Mesenchymal stem cell (in vitro differentiated cells and primary cell): ENCODE measurements at regions not wholly inside any gene's neighbourhood (a gene's known extent, or its start where the extent isn't known, plus 50 kb on each side); places are given as distances from the start of the nearest gene placed in this dataset.

Experiments used
- DNase-seq: peaks from one replicate; pipeline ENCODE4 v3.0.0-alpha.2; 2013
- H2AFZ ChIP-seq: one replicate; pipeline ENCODE4 v1.6.1; 2013; ENCODE audit warnings: low read depth, mild to moderate bottlenecking, control low read depth, inconsistent platforms, low read length, moderate library complexity
- H2AK5ac ChIP-seq: 2 replicates; pipeline ENCODE4 v1.6.1; 2013; ENCODE audit warnings: low read length, moderate library complexity, mild to moderate bottlenecking, inconsistent platforms; ENCODE audit not compliant: severe bottlenecking
- H2BK120ac ChIP-seq: one replicate; pipeline ENCODE4 v1.6.1; 2013; ENCODE audit warnings: low read depth, mild to moderate bottlenecking, inconsistent platforms, low read length, moderate library complexity
- H2BK12ac ChIP-seq, 2 experiments: one replicate each; pipeline ENCODE4 v1.6.1; 2013; ENCODE audit warnings: inconsistent platforms in 2 of 2, low read length in 2 of 2, mild to moderate bottlenecking in 2 of 2, moderate library complexity in 2 of 2, control low read depth in 1 of 2
- H2BK15ac ChIP-seq: one replicate; pipeline ENCODE4 v1.6.1; 2013; ENCODE audit warnings: mild to moderate bottlenecking, low read depth, inconsistent platforms; ENCODE audit not compliant: poor library complexity, severe bottlenecking
- H2BK5ac ChIP-seq: 2 replicates; pipeline ENCODE4 v1.6.1; 2013; ENCODE audit warnings: low read depth, mild to moderate bottlenecking, low read length, control low read depth, inconsistent platforms; ENCODE audit not compliant: poor library complexity, severe bottlenecking
- H3K14ac ChIP-seq, 2 experiments: one replicate each; pipeline ENCODE4 v1.6.1; 2013; ENCODE audit warnings: inconsistent platforms in 2 of 2, low read length in 2 of 2, control low read depth in 1 of 2, mild to moderate bottlenecking in 1 of 2, moderate library complexity in 1 of 2
- H3K18ac ChIP-seq, 2 experiments: one replicate each; pipeline ENCODE4 v1.6.1; 2013; ENCODE audit warnings: inconsistent platforms in 2 of 2, low read length in 2 of 2, control low read depth in 1 of 2, low read depth in 1 of 2, mild to moderate bottlenecking in 1 of 2
- H3K23ac ChIP-seq, 2 experiments: one replicate each; pipeline ENCODE4 v1.6.1; 2013; ENCODE audit warnings: inconsistent platforms in 2 of 2, low read length in 2 of 2, mild to moderate bottlenecking in 2 of 2, moderate library complexity in 2 of 2, control low read depth in 1 of 2
- H3K27ac ChIP-seq: 2 replicates; pipeline ENCODE4 v1.5.1; 2013; ENCODE audit warnings: mild to moderate bottlenecking, moderate library complexity, low read length, control low read depth, inconsistent platforms; ENCODE audit not compliant: poor library complexity, severe bottlenecking
- H3K27me3 ChIP-seq, 2 experiments: 2 replicates each; pipeline versions ENCODE4 v1.6.1 to v1.7.0; 2013; ENCODE audit warnings: low read length in 2 of 2, mild to moderate bottlenecking in 2 of 2, moderate library complexity in 2 of 2, control low read depth in 1 of 2, inconsistent platforms in 1 of 2; ENCODE audit not compliant: control insufficient read depth in 1 of 2, insufficient read depth in 1 of 2
- H3K36me3 ChIP-seq, 2 experiments: 2 replicates each; pipeline versions ENCODE4 v1.6.1 to v1.7.0; 2013; ENCODE audit warnings: low read length in 2 of 2, control low read depth in 1 of 2, inconsistent platforms in 1 of 2, low read depth in 1 of 2, mild to moderate bottlenecking in 1 of 2; ENCODE audit not compliant: insufficient read depth in 2 of 2, control insufficient read depth in 1 of 2
- H3K4ac ChIP-seq, 2 experiments: one replicate each; pipeline ENCODE4 v1.6.1; 2013; ENCODE audit warnings: inconsistent platforms in 2 of 2, low read length in 2 of 2, mild to moderate bottlenecking in 2 of 2, moderate library complexity in 2 of 2, control low read depth in 1 of 2, low read depth in 1 of 2
- H3K4me1 ChIP-seq: 2 replicates; pipeline ENCODE4 v1.6.1; 2013; ENCODE audit warnings: low read depth, low read length, control low read depth; ENCODE audit not compliant: control insufficient read depth, insufficient read depth
- H3K4me2 ChIP-seq: 2 replicates; pipeline ENCODE4 v1.6.1; 2013; ENCODE audit warnings: low read length, mild to moderate bottlenecking, inconsistent platforms; ENCODE audit not compliant: poor library complexity, severe bottlenecking
- H3K4me3 ChIP-seq, 2 experiments: 2 replicates each; pipeline versions ENCODE4 v1.5.1 to v1.7.0; 2013; ENCODE audit warnings: low read length in 2 of 2, mild to moderate bottlenecking in 2 of 2, control low read depth in 1 of 2, low read depth in 1 of 2; ENCODE audit not compliant: insufficient read depth in 1 of 2
- H3K79me1 ChIP-seq: replicated peaks from 2 replicates; pipeline ENCODE4 v1.6.1; 2013; ENCODE audit warnings: mild to moderate bottlenecking, control low read depth, low read length, inconsistent platforms; ENCODE audit not compliant: poor library complexity, severe bottlenecking
- H3K9ac ChIP-seq: 2 replicates; pipeline ENCODE4 v1.7.0; 2013; ENCODE audit warnings: mild to moderate bottlenecking, low read length, moderate library complexity
- H3K9me3 ChIP-seq: 2 replicates; pipeline ENCODE4 v1.7.0; 2013; ENCODE audit warnings: mild to moderate bottlenecking, low read length; ENCODE audit not compliant: control insufficient read depth
- H4K8ac ChIP-seq: one replicate; pipeline ENCODE4 v1.6.1; 2013; ENCODE audit warnings: inconsistent platforms, mild to moderate bottlenecking, low read length, moderate library complexity
- H4K91ac ChIP-seq: one replicate; pipeline ENCODE4 v1.6.1; 2013; ENCODE audit warnings: mild to moderate bottlenecking, low read length, inconsistent platforms
- WGBS: methylation state at CpG from one replicate; pipeline ENCODE4 v1.1.7; 2013; ENCODE audit warnings: mixed read lengths; 5-methylcytosine and 5-hydroxymethylcytosine counted together

GRCh38 chr4:159607809-159608208 is 504.9 kb downstream of the RAPGEF2 start:
- WGBS: 81% methylated on average over 1 of the region's 1 CpG
- no peak overlapping the region for H3K27ac ChIP-seq
- H3K14ac ChIP-seq: no peak overlapping the region
- no peaks in the 10 kb centered on the region for H3K36me3 ChIP-seq
- H2BK15ac ChIP-seq: no peak overlapping the region
- H4K91ac ChIP-seq: no peak overlapping the region
- H3K4me1 ChIP-seq: no peaks in the 10 kb centered on the region
- H2AK5ac ChIP-seq: no peak overlapping the region
- no peak overlapping the region for H3K4me3 ChIP-seq
- no peak for DNase-seq
- no peak overlapping the region for H3K4ac ChIP-seq
- no peak overlapping the region for H3K23ac ChIP-seq
- H3K9me3 ChIP-seq: no peaks in the 10 kb centered on the region
- H3K4me2 ChIP-seq: no peak overlapping the region
- H4K8ac ChIP-seq: no peak overlapping the region
- no peak overlapping the region for H3K18ac ChIP-seq
- no peaks in the 10 kb centered on the region for H3K79me1 ChIP-seq
- H2BK120ac ChIP-seq: no peak overlapping the region
- no peak overlapping the region for H3K9ac ChIP-seq
- H2BK5ac ChIP-seq: no peak overlapping the region
- H2BK12ac ChIP-seq: no peak overlapping the region
- H3K27me3 ChIP-seq: no peaks in the 10 kb centered on the region
- H2AFZ ChIP-seq: no peak overlapping the region

- no peak overlapping the region for H3K27ac ChIP-seq
- no peak overlapping the region for H2AK5ac ChIP-seq
- H3K27me3 ChIP-seq: no peaks in the 10 kb centered on the region
Observed at GRCh38 chr4:159608436-159608835, 505.6 kb downstream of the RAPGEF2 start.

GRCh38 chr4:159632031-159632430 is 529.2 kb downstream of the RAPGEF2 start:
- no peak overlapping the region for H2BK120ac ChIP-seq
- H3K4ac ChIP-seq: no peak overlapping the region
- H4K8ac ChIP-seq: no peak overlapping the region
- no peak for DNase-seq
- no peaks in the 10 kb centered on the region for H3K4me1 ChIP-seq
- no peak overlapping the region for H2AK5ac ChIP-seq
- no peak overlapping the region for H2AFZ ChIP-seq
- no peak overlapping the region for H3K4me3 ChIP-seq
- H3K36me3 ChIP-seq: no peaks in the 10 kb centered on the region
- H3K27me3 ChIP-seq: no peaks in the 10 kb centered on the region
- no peak overlapping the region for H3K14ac ChIP-seq
- no peaks in the 10 kb centered on the region for H3K9me3 ChIP-seq
- no peak overlapping the region for H3K27ac ChIP-seq
- H2BK15ac ChIP-seq: no peak overlapping the region
- H2BK5ac ChIP-seq: no peak overlapping the region
- no peak overlapping the region for H3K23ac ChIP-seq
- no peak overlapping the region for H3K18ac ChIP-seq
- no peak overlapping the region for H3K9ac ChIP-seq
- no peak overlapping the region for H4K91ac ChIP-seq
- no peaks in the 10 kb centered on the region for H3K79me1 ChIP-seq
- H3K4me2 ChIP-seq: no peak overlapping the region
- no peak overlapping the region for H2BK12ac ChIP-seq
- 74% methylated on average over 1 of the region's 1 CpG for WGBS

More at GRCh38 chr4:159608436-159608835, 505.6 kb downstream of the RAPGEF2 start:
- H3K23ac ChIP-seq: no peak overlapping the region
- no peak overlapping the region for H3K9ac ChIP-seq
- H4K8ac ChIP-seq: no peak overlapping the region
- H2BK120ac ChIP-seq: no peak overlapping the region
- DNase-seq: no peak
- no peak overlapping the region for H3K4me3 ChIP-seq
- no peak overlapping the region for H3K4me2 ChIP-seq
- no peak overlapping the region for H3K18ac ChIP-seq
- H3K4ac ChIP-seq: no peak overlapping the region
- H2BK12ac ChIP-seq: no peak overlapping the region
- no peaks in the 10 kb centered on the region for H3K9me3 ChIP-seq
- WGBS: 95% methylated on average over 2 of the region's 4 CpGs
- H4K91ac ChIP-seq: no peak overlapping the region
- H2BK5ac ChIP-seq: no peak overlapping the region
- H3K79me1 ChIP-seq: no peaks in the 10 kb centered on the region
- no peak overlapping the region for H2AFZ ChIP-seq
- H3K14ac ChIP-seq: no peak overlapping the region
- no peaks in the 10 kb centered on the region for H3K4me1 ChIP-seq
- no peaks in the 10 kb centered on the region for H3K36me3 ChIP-seq
- no peak overlapping the region for H2BK15ac ChIP-seq

GRCh38 chr4:159639671-159640323 is 536.9 kb downstream of the RAPGEF2 start:
- no peak overlapping the region for H3K9ac ChIP-seq
- H4K91ac ChIP-seq: no peak overlapping the region
- DNase-seq: no peak
- no peak overlapping the region for H2AFZ ChIP-seq
- H2BK15ac ChIP-seq: no peak overlapping the region
- H3K9me3 ChIP-seq: no peaks in the 10 kb centered on the region
- no peaks in the 10 kb centered on the region for H3K4me1 ChIP-seq
- H4K8ac ChIP-seq: no peak overlapping the region
- no peak overlapping the region for H3K18ac ChIP-seq
- no peak overlapping the region for H3K4me3 ChIP-seq
- H2BK120ac ChIP-seq: no peak overlapping the region
- no peaks in the 10 kb centered on the region for H3K36me3 ChIP-seq
- WGBS: 76% methylated on average over 5 of the region's 5 CpGs
- no peak overlapping the region for H2BK12ac ChIP-seq
- H2AK5ac ChIP-seq: no peak overlapping the region
- H3K14ac ChIP-seq: no peak overlapping the region
- no peaks in the 10 kb centered on the region for H3K27me3 ChIP-seq
- no peak overlapping the region for H3K27ac ChIP-seq
- H2BK5ac ChIP-seq: no peak overlapping the region
- H3K79me1 ChIP-seq: no peaks in the 10 kb centered on the region
- H3K23ac ChIP-seq: no peak overlapping the region
- H3K4me2 ChIP-seq: no peak overlapping the region
- H3K4ac ChIP-seq: no peak overlapping the region
